GM19023 (cell line): ENCODE measurements at regions not wholly inside any gene's neighbourhood (a gene's known extent, or its start where the extent isn't known, plus 50 kb on each side); places are given as distances from the start of the nearest gene placed in this dataset.
A peak's percentile ranks its signal among the peaks of the same experiment; 100 is the strongest.

Source experiments
- ATAC-seq: cut with Tn5 transposase; IDR thresholded peaks from one replicate; pipeline ENCODE4 v1.9.1; 2021; ENCODE audit warnings: mild to moderate bottlenecking, moderate library complexity; ENCODE audit not compliant: unreplicated experiment

DNA sequence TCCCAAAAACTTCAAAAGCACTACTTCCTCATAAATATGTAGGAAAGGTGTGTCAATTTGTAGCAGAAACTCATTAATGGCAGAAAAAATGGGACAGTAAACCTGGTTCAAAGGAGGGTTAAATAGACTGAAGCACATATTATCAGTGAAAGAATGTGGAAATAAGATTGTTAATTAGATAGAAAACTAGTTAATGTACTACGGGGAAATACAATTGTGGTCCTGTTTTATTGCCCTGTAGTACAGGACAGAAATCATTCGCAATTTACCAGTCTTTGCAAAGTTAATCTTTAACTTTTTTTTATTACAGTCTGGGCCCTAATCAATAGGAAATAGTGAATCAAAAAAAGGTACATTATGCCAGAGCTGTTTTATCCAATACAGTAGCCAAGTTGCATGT lies 82.0 kb upstream of the PAK5 start:
- no peak for ATAC-seq

GRCh38 chr20:9919271-9920014 lies 80.6 kb upstream of the PAK5 start:
- ATAC-seq = peak; percentile 79

- ATAC-seq = no peak
These were observed 79.5 kb upstream of the PAK5 start for GRCh38 chr20:9918348-9918747.

- ATAC-seq = no peak
These were observed 77.9 kb upstream of the PAK5 start for GRCh38 chr20:9916761-9917160.

- ATAC-seq = peak; percentile 60
These were observed 74.1 kb upstream of the PAK5 start for GRCh38 chr20:9912858-9913434.

GRCh38 chr20:9912290-9912689 lies 73.4 kb upstream of the PAK5 start:
- ATAC-seq = no peak

- no peak for ATAC-seq
These were observed 72.6 kb upstream of the PAK5 start for GRCh38 chr20:9911519-9911918.

- ATAC-seq = no peak
These were observed 70.3 kb upstream of the PAK5 start for GRCh38 chr20:9909167-9909566.

DNA sequence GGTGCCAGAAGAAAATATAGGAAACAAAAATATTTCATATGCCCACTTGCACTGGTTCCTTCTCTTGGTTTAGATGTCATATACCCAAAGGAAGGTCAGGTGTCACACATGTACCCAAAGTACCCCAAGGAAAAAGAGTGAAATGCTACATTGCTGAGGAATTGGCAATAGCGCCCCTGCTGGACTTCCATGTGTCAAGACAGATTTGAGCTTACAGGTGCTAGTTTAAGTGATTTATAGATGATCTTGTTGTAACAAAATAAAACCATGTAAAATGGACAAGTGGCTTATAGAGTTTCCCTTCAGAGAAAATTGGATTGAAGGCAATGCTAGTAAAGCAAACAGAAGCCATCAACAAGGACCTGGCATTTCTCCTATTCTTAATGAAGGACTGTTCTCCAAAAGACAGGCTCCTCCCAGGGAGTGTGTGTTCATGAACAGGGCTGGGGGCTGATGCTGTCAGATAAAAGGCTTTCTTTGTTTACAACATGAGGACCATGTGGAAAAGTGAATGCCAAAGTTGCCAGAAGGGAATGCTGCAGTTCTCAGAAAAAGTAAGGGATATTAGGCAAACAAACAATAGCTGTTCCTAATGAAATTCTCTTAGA lies 64.3 kb upstream of the PAK5 start:
- ATAC-seq = no peak

- no peak for ATAC-seq
These were observed 50.5 kb upstream of the PAK5 start for GRCh38 chr20:9889270-9889981.
